HK-2 (cell line): ENCODE measurements at regions not wholly inside any gene's neighbourhood (a gene's known extent, or its start where the extent isn't known, plus 50 kb on each side); places are given as distances from the start of the nearest gene placed in this dataset.
A peak's percentile ranks its signal among the peaks of the same experiment; 100 is the strongest.
"Not testable (repeated sequence)": the region's sequence is repeated elsewhere in the genome, so short reads cannot be mapped to it uniquely, and the experiment has no call there.

Source experiments
- DNase-seq: peaks from one replicate; pipeline ENCODE4 v3.0.0-alpha.2; 2018; ENCODE audit not compliant: unreplicated experiment

DNA sequence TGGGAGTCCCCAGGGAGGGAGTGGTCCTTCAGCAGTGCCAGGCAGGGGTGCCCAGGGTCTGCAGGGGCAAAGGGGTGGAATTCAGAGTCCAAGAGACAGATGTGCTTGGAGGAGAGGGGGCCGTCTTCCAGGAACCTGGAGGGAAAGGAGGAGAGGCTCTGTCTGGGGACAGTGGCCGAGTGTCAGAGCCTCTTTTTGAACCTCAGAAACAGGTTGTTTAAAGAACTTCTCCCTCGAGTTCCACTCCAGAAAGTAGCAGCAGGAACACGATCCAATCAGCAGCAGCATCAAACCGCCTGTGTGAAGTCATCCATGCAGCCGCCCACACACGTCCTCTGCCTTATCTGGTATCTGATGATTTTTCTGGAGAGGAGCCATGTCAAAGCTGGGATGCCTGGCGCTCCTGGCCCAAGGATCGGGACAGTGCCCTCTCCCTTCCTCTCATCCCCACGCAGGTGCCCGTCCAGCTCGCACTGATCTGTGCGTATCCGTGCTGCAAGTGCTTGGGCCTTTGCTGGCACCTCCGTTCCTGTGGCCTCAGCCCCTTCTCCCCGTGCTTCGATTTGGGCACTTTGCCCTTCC, 205.1 kb downstream of the NDUFA10 start:
- peak; percentile 20 for DNase-seq

DNA sequence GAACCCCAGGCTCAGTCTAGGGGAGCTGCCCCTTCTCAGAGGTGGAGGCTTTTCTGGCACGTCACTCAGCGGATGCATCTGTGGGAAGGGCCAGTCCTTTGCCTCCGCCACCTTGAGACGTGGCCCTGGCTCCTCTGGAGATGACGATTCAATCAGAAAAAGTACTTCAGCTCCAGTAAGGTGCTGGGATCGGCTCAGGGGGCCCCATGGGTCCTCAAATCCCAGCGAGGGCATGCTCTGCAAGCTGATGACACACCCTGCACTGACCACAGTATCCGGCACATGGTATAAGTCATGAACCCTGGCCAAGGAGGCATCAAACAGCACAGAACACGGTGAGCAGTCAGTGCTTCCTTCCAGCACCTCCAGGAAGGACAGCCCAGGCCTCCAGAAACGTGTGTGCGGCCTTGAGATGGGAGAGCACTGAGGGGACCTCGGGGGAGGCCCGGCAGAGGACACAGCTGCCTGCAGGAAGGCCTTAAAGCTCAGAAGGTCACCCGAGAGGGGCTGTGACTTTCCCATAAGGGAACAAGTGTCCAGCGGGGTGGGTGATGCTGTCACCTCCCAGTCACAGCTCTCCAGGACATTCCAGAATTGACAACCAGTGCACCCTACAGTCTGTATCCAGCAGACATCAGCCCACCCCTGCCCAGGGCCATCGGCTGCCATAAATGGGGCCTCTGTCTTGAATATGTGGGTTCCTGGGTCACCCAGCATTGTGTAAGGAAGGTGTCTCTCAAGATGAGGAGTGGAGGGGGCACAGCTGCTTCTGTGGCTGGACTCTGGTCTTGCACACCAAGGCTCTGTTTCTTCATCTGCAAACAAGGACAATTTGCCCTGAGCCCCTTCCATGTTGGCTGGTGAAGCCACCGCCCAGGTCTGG, 205.8 kb downstream of the NDUFA10 start:
- peak; percentile 35 for DNase-seq

DNA sequence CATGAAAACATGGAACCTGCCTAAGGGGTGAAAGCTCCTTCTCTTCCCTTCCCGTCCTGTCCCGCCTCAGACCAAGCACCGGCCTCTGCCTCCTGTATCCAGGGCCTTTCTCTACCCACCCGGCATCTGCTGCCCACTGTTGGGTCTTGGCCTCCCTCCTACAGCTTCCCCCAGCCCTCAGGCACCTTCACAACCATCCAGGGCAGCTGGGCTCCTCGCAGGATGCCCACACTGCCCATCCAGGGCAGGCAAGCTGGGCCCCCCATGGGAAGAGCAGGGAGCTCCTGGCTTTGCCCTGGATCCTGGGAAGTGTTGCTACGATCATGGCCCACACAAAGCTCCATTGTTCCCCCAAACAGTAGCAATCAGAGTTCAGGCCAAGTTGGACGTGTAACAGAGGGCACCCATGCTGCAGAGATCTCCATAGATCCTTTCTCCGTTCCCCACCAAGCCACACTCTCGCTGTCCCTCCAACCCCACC, 206.6 kb downstream of the NDUFA10 start:
- DNase-seq = no peak

GRCh38 chr2:239818086-239818485, 207.1 kb downstream of the NDUFA10 start:
- DNase-seq = no peak

GRCh38 chr2:239817468-239818031, 207.6 kb downstream of the NDUFA10 start:
- not testable (repeated sequence) for DNase-seq

DNA sequence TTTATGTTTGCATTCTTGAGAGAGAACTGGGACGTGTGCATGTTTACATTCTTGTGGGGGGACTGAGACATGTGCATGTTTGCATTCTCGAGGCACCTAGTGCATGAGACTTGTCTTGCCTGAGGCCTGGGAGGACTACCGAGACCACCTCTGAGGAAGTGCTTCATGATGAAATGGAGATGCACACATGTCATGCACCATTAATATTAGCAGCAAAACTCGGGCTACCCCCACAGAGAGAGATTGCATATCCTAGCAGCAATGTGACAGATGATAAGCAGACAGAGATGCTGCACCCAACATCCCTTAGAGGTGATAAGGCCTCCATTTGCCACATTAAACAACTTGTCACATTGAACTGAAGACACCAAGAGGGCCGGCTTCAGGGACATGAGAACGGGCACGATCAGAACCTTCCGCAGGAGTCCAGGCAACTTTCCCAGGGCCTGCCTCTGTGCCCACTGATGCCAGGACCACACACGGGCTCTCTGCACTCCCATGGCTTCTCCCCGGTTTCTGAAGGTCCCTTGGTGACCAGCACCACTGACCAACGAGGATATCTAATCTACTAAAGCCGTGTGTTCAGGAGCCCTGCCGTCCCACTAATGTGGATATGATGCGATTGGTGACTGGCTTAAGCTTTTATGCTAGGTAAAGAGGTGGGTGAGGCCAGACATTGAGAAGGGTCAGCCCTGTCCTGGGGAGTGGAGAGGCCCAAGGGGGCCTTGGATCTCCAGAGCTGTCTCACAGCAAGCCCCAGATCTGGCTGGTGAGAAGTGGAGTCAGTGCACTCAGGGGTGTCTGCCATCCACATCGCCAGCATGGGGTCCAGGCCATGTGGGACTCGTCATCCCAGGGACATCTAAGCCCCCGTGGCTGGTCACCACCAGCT, 208.3 kb downstream of the NDUFA10 start:
- DNase-seq = no peak

GRCh38 chr2:239815671-239816070, 209.5 kb downstream of the NDUFA10 start:
- no peak for DNase-seq

DNA sequence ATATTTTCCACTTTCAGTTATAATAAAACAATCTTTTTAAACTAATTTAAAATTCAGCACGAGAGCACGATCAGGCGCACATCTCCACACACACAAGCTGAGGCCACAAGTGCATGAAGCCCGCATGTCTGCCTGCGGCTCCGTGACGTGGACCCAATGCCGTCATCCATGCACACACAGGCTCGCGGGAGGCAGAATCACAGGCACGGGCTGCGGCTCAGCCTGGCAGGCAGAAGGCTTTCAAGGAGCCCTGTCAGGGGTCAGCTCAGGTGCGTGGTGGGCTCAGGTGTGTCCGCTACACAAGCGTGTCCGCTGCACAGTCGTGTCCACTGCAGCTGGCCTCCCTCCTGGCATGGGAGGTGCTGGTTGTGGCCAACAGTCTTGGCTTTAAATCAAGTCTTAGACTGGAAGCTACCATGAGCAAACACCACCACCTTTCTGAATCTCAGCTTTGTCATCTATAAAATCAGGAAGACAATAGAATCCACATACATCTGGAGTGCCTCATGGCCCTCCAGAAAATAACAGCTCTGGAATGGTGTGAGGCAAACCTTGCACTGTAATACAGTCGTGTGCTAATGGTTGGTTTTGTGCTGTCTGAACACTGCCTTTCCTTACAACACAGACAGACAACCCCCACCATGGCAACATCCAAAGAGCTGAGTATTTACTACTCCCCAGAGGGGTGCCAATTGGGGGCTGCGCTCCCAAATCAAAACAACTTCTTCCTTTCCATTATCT, 210.1 kb downstream of the NDUFA10 start:
- no peak for DNase-seq

DNA sequence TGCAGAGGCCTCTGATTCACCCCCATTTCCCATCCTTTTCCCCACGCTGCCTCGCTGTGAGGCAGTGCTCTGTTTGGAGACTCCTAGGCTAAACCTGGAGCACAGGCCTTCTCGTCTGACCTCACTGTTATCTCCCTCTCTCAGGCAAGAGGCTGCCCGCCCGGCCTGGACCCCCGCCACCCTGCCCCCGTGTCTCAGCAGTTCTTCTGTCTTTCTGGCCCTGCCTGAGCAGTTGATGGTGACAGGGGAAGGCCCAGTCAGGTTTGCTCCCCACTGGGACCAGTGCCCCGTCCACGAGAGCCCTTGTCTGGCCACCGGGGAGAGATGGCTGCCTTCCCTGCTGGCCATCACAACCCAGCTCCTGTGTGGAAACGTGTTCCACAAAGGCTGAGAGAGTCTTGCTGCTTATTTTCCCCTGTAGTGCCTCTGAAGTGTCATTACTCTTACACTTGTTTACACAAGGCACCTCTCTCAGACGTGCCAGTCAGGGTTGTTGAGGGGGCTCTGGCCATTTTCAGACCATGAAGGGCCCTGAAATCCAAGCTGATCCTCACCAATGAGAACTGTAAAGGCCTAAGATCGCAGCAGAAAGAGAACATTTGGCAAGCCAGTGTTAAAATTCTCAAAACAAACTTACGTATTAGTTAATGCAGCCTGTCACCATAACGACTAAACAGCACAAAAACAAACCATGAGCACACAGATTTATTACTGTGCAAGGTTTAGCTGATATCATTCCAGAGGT, 210.9 kb downstream of the NDUFA10 start:
- no peak for DNase-seq

DNA sequence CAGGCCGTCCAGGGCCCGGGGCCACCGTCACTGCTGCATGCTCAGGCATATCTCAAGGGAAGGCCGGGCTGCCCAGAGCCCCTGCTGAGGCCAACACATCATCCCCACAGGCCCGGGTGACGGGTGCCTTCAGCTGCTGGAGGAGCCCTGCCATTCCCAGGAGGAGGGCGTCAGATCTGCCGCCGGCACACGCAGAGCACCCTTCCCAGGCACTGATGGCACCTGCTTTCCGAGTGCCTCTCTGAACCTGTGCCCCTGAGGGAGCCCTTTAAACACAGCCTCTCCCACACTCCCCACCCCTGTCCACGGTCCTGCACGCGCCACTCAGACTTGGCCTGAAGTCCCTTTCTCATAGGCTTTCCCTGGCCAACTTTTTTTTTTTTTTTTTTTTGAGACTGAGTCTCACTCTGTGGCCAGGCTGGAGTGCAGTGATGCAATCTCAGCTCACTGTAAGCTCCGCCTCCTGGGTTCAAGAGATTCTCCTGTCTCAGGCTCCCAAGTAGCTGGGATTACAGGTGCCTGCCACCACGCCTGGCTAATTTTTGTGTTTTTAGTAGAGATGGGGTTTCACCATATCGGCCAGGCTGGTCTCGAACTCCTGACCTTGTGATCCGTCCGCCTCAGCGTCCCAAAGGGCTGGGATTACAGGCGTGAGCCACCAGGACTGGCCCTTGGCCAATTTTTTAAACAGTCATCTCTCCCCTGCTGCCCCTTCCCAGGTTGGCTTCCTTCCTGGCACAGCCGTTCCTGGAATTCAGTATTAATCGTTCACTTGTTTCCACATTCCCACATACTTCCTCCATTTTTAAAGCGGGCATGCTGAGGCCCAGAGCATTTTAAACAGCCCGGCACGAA, 211.7 kb downstream of the NDUFA10 start:
- DNase-seq = no peak

- DNase-seq = no peak
Observed at GRCh38 chr2:239811806-239812560, 213.2 kb downstream of the NDUFA10 start.

- DNase-seq = no peak
Observed at GRCh38 chr2:239811111-239811781, 213.9 kb downstream of the NDUFA10 start.

DNA sequence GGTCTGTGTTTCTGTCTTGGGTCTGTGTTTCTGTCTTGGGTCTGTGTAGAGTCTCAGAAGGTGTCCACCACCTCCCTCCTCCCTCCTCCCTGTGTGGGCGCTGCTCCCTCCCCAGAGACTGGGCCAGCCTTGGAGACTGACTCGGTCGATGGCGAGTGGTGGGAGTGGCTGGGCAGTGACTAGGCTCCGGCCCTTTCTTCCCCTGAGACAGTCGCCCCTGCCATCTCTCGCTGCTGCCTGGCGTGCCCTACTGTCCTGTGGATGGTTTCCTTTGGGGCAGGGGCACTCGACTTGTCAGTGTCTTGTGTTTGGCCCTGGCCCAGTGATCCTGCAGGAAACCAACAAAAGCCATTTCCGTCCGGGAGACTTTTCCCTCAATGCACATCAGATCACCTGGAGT, 215.8 kb downstream of the NDUFA10 start:
- DNase-seq = no peak

DNA sequence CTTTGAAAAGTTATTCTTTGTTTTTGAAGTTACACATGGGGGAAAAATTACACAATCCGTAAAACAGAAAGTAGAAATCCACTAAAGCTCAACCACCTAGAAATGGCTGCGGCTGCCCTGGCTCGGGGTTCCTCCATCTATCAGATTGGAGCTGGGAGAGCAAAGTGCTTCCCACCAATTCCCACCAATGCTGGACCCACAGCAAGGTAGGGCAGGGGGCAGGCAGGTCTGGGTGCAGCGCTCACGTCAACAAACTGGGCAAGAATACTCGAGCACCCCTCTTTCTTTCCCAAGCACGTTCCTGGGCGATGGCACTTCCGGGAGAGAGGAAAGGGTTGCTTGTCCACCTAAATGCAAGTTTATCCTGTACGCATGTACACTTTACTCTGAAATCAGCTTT, 217.6 kb downstream of the NDUFA10 start:
- DNase-seq = no peak

DNA sequence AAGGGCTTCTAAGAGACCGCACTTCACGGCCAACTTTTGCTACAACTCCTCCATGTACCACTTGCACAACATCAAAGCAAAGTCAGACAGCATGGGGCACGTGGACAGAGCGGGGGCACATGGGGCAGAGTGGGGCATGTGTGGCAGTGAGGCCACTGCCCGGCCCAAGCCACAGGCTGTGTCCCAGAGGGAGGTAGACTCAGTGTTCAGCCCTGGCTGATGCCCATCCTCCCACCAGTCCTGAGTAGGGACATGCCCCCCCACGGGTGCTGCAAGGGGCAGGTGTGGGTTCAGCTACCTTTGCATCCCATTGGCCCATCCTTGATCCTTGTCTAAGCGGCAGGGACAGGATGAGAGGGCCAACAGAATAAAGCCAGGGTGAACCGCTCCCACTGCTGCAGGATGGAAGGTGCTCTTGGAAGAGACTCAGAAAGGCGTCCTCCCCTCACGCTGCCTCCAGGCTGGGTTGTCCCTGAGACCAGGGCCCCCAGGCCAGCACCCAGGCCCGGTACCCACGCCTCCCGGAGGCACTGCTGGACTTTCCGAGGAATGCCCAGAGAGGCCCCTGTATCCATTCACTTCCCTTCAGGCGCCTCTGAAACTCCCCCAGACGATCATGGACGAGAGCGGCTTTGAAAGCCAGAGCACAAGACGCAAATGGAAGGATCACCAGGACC, 218.2 kb downstream of the NDUFA10 start:
- DNase-seq = no peak

DNA sequence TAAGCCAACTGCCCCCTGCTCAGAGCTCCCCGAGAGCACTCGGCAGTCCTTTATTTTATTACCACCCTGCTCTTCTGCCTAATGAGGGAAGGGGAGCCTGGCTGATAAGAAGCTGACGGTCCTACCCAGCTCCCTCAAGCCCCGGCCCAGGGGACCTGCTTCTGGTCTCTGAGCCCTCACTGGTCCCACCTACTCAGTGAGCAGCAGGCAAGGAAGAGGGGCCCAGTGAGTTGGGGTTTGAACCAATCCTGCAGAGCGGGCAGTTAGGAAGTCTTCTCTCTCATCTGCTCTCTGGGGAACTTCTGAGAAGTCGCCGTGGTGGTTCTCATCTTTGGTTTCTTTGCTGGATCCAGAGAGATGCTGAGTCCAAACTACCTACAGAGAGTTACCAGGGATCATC, 218.9 kb downstream of the NDUFA10 start:
- no peak for DNase-seq

GRCh38 chr2:239805414-239805813, 219.7 kb downstream of the NDUFA10 start:
- DNase-seq = no peak

GRCh38 chr2:239805043-239805329, 220.2 kb downstream of the NDUFA10 start:
- no peak for DNase-seq
